Rectal smooth muscle tissue (tissue), 1 donor: ENCODE measurements at regions not wholly inside any gene's neighbourhood (a gene's known extent, or its start where the extent isn't known, plus 50 kb on each side); places are given as distances from the start of the nearest gene placed in this dataset.

Experiments
- H3K27ac ChIP-seq: one replicate; pipeline ENCODE4 v1.7.0; 2013; ENCODE audit warnings: low read depth, low read length, inconsistent platforms
- H3K27me3 ChIP-seq: one replicate; pipeline ENCODE4 v1.7.0; 2013; ENCODE audit warnings: low read length; ENCODE audit not compliant: control insufficient read depth, insufficient read depth
- H3K36me3 ChIP-seq: one replicate; pipeline ENCODE4 v1.7.0; 2013; ENCODE audit warnings: low read length; ENCODE audit not compliant: control insufficient read depth, insufficient read depth
- H3K4me1 ChIP-seq: one replicate; pipeline ENCODE4 v1.7.0; 2013; ENCODE audit warnings: low read length; ENCODE audit not compliant: control insufficient read depth, insufficient read depth
- H3K4me3 ChIP-seq: one replicate; pipeline ENCODE4 v1.7.0; 2013; ENCODE audit warnings: low read length
- H3K9ac ChIP-seq: one replicate; pipeline ENCODE4 v1.7.0; 2013; ENCODE audit warnings: low read length

DNA sequence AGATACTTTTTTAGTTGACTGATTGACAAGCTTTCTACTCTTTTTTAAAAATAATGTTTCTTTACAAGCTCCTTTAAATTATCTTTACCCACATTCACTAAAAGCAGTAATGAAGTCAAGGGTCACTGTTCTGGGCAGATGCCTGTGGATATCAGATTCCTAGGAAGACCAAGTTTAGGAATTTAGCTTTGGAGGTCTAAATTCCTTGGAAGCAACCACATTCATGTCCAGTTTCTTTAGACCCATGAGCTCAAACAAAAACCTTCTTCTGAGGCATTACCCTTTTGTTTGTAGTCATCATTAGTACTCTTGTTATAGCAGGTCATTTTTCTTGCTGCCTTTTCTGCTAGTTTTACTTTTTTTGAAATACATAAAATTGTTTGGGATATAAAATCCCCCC lies 462.9 kb upstream of the JAG1 start:
- Histone ChIP-seq H3K4me3 (no peak overlapping the region), H3K27me3 (no peaks in the 10 kb centered on the region), H3K9ac (no peak overlapping the region), H3K27ac (no peak overlapping the region), H3K36me3 (no peaks in the 10 kb centered on the region), H3K4me1 (no peaks in the 10 kb centered on the region)

DNA sequence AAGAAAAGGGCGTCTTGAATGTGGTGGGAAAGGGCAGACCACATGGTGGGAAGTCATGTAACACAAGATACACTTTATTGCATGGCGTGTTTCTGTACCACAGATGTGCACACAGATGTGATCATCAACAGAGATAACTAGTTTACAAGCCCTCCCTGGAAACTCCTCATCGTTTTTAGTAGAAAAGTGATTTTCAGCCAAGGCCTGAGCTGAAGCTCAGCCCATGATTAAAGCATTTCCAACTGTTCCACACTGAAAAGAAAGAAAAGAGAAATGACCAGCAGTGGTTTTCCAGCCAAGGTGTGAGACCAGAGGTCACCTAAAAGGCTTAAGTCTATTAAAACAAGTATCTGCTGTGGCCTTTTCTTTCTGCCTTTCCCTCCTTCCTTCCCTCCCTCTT lies 463.9 kb upstream of the JAG1 start:
- H3K27ac ChIP-seq, result no peak overlapping the region
- H3K4me3 ChIP-seq, result no peak overlapping the region
- no peak overlapping the region for H3K9ac ChIP-seq
- H3K27me3 ChIP-seq, result no peaks in the 10 kb centered on the region
- H3K4me1 ChIP-seq, result no peaks in the 10 kb centered on the region
- no peaks in the 10 kb centered on the region for H3K36me3 ChIP-seq

DNA sequence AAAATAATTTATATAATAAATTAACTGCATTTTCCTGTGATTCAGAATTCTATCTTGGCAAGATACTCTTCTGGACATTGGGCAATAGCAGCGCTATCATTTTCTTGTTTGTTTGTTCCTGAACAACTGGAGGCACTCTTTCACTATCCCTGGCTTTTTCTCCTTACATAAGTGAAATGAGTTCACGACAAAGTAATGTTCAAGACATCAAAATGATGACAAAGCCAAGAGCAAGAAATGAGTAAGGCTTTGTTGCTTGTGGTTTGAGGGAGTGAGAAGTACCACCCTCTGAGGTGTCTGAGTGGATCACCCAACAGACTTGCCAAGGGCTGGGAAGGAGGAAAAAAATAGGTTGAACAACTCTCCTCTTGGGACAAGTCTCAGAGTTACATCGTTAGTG lies 466.6 kb upstream of the JAG1 start:
- Histone ChIP-seq H3K27me3 (no peaks in the 10 kb centered on the region), H3K36me3 (no peaks in the 10 kb centered on the region), H3K9ac (no peak overlapping the region), H3K4me3 (no peak overlapping the region), H3K27ac (no peak overlapping the region), H3K4me1 (no peaks in the 10 kb centered on the region)

DNA sequence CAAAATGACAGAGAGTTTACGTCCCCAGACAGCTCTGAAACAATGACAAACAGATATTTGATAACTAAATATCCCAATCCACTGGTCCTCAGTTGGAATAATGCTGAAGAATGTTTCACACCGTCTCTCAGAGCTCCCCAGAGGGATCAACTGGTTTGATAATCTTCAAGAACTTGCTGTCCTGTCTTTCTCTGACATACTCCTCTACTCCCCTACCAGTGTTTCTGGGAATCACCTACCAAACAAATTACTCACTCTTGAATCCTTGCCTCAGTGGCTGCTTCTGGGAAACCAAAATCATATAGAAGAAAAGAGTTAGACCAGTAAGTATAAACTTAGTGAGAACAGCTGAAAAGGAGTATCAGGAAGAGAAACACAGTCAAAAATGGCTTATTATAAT lies 469.7 kb upstream of the JAG1 start:
- Histone ChIP-seq H3K9ac (no peak overlapping the region), H3K4me3 (no peak overlapping the region), H3K36me3 (no peaks in the 10 kb centered on the region), H3K27ac (no peak overlapping the region), H3K4me1 (no peaks in the 10 kb centered on the region), H3K27me3 (no peaks in the 10 kb centered on the region)

DNA sequence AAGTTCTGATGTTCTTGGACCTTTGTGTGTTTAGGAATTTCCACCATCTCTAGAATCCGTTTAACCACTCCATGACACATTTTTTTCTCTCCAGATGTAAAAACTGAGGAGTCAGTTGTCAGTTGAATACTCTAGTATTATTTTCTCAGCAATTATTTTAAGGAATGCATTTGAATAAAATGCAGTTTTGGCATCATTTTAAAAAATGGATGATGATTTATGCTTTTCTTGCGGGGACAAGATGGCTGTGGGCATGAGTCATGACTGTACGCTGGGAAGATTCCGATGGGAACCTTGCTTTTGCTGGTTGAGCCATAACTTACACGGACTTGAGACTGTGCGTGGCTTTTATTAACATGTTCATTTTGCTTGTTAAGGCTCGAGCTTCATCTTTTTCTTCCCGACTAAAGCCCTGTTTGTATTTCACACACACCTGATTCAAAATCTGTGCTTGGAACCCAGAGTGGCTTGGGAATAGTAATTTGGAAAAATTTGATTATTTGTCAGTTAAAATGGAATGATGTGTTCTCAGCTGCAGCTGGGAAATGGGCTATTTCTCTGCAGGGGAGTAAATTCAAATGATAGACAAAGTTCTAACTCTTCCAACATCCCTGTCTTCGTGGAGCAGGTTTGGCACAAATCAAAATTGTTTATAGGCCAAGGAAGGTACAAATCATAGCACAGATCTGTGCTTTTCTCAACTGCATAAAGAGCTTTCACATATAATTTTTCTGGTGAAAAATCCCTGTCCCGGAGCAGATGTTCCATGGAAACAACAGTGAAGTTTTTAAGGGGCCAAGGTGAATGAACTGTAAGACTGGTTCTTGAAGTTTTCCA lies 470.5 kb upstream of the JAG1 start:
- no peak overlapping the region for H3K4me3 ChIP-seq
- H3K4me1 ChIP-seq, result no peaks in the 10 kb centered on the region
- no peak overlapping the region for H3K9ac ChIP-seq
- no peaks in the 10 kb centered on the region for H3K36me3 ChIP-seq
- H3K27me3 ChIP-seq, result no peaks in the 10 kb centered on the region
- no peak overlapping the region for H3K27ac ChIP-seq

DNA sequence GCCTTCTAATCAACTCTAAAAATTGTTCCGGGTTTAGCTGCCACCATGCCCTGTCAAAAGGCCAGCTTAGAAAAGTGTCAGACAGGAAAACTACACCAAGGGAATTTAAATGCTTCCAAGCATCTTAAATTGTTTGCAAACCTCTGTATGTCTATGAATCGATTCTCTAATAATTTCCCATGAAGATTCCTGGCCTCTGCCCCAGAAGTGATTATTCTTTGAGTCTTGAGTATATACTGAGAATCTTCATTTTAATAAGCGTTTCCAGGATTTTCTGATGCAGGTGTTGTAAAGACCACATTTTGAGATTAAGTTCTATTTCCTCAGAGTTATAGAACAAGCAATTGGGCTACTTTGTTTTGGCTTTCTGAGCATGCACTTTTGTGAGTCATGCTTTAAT lies 471.8 kb upstream of the JAG1 start:
- no peaks in the 10 kb centered on the region for H3K27me3 ChIP-seq
- no peak overlapping the region for H3K4me3 ChIP-seq
- no peak overlapping the region for H3K9ac ChIP-seq
- no peaks in the 10 kb centered on the region for H3K4me1 ChIP-seq
- no peak overlapping the region for H3K27ac ChIP-seq
- H3K36me3 ChIP-seq, result no peaks in the 10 kb centered on the region

DNA sequence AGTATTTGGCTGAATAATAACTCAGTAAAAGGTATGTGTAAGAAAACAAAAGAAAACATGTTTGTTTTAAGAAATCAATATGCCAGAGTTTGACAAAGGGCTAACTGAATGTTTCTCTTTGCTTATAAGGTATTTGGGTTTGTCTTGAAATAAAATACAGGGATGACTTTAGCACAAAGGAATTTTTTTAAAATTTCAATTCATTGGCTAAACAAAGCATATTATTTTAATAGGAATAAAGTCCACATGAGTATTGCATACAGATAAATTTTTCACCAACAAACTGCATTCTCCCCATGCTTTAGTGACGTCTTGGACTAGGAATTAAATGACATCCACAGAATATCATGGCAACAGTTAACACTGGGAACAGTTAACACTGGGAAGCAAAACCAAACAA lies 480.0 kb upstream of the JAG1 start:
- no peaks in the 10 kb centered on the region for H3K27me3 ChIP-seq
- no peaks in the 10 kb centered on the region for H3K36me3 ChIP-seq
- H3K27ac ChIP-seq, result no peak overlapping the region
- no peak overlapping the region for H3K4me3 ChIP-seq
- H3K4me1 ChIP-seq, result no peaks in the 10 kb centered on the region
- no peak overlapping the region for H3K9ac ChIP-seq

DNA sequence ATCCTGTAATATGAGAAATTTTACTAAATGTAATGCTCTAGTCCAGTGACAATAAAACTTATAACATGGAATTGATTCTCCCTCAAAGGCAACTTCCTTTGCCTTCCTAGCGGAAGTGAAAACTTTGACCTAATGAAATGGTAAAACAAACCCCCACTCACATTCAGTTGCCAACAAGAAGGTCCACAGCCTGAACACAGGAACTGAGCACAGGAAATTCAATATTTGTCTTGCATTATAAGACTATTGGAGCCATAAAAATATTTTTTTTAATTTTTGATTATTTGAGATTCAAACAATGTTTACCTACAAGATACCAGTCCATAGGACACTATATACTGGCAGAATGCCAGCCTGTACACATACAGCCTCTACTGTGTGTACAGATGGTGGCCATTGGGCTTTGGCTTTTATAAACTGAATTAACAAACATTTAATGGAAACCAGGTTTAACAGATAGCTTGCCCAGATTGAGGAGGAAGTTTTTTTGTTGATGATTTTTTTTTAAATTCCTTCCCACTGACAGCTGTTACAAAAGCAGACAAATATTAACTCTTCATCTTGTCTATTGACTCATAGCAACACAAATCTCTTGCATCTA lies 481.5 kb upstream of the JAG1 start:
- H3K4me1 ChIP-seq, result peaks cover 5% of the 10 kb centered on the region
- H3K4me3 ChIP-seq, result no peak overlapping the region
- no peak overlapping the region for H3K27ac ChIP-seq
- no peaks in the 10 kb centered on the region for H3K36me3 ChIP-seq
- no peak overlapping the region for H3K9ac ChIP-seq
- H3K27me3 ChIP-seq, result no peaks in the 10 kb centered on the region

DNA sequence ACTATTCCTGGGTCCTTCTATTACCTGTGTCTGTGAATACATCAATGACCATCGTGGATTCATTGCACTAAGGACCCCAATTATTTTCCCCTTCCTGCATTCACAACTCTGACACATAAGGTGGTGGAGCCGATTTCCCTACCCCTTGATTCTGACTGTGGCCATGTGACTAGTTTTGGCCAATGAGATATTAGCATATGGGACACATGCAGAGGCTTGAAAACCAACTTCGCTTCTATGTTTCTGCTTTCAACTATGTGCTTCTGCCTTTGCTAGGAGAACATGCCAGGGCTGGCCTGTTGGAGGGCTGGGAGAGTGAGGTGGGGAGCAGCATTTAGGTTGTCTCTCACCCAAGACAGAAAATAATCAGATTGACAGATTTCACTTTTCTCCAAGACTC lies 483.1 kb upstream of the JAG1 start:
- Histone ChIP-seq H3K4me1 (peaks cover 5% of the 10 kb centered on the region), H3K9ac (no peak overlapping the region), H3K27me3 (no peaks in the 10 kb centered on the region), H3K36me3 (no peaks in the 10 kb centered on the region), H3K4me3 (no peak overlapping the region), H3K27ac (no peak overlapping the region)

DNA sequence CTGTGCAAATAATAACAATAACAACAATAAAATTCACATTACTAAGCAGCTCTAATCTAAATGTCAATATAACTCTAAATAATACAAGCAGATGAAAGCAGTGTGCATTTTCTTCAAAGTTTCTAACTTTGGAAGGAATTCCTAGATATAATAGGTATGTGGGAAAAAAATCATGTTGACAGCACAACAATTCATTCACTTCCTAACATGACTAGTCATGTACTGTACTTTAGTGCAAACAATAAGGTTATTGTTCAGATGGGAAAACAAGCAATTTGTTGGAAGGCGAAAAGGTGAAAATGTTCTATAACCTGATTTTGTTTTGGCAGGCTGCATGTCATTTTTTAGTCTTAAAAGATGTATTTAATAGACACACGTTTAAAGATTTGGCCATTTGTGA lies 484.3 kb upstream of the JAG1 start:
- no peak overlapping the region for H3K27ac ChIP-seq
- H3K36me3 ChIP-seq, result no peaks in the 10 kb centered on the region
- H3K9ac ChIP-seq, result no peak overlapping the region
- H3K4me3 ChIP-seq, result no peak overlapping the region
- H3K4me1 ChIP-seq, result peaks cover 5% of the 10 kb centered on the region
- no peaks in the 10 kb centered on the region for H3K27me3 ChIP-seq

DNA sequence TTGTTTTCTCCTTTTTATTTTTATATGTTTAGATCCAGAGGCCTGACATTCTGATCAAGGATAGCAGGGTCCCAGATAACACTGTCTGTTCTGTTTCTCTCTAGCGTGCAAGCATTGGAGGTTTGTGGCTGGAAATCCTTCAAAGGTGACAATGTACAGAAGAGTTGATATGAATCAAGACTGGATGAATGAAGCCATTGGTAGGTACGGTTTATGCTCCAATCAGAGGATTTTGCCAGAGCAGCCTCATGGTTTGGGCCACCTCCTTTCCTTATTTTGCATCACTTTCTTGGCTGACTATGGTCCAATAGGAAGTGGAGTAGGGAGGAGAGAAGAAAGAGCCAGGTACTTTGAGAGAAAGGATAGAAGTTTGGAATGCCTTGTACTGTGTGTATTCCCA lies 484.8 kb upstream of the JAG1 start:
- H3K36me3 ChIP-seq, result no peaks in the 10 kb centered on the region
- H3K9ac ChIP-seq, result no peak overlapping the region
- no peak overlapping the region for H3K27ac ChIP-seq
- no peak overlapping the region for H3K4me3 ChIP-seq
- no peaks in the 10 kb centered on the region for H3K27me3 ChIP-seq
- H3K4me1 ChIP-seq, result peaks cover 5% of the 10 kb centered on the region

DNA sequence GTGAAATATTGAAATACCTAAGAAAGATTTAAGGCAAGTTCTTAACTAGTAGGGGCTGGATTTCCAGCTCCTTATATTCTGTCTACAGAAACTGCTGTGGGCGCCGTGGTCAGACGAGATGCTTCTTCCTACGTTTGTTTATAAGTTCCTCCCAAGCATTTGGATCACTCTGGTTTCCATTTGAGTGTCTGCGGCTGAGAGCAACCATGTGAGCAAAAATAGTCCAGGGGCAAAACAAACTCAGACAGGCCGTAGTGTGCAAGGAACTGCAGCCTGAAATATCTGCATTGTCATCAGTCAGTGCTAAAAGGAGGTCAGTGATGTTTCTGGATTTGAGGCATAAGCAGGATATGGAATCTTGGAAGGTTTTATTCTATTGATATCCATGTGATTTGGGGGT lies 485.9 kb upstream of the JAG1 start:
- peaks cover 5% of the 10 kb centered on the region for H3K4me1 ChIP-seq
- no peaks in the 10 kb centered on the region for H3K27me3 ChIP-seq
- peak overlapping the region; percentile 23 for H3K27ac ChIP-seq
- H3K9ac ChIP-seq, result no peak overlapping the region
- H3K36me3 ChIP-seq, result no peaks in the 10 kb centered on the region
- H3K4me3 ChIP-seq, result no peak overlapping the region
